SK-N-SH (cell line): ENCODE measurements at regions not wholly inside any gene's neighbourhood (a gene's known extent, or its start where the extent isn't known, plus 50 kb on each side); places are given as distances from the start of the nearest gene placed in this dataset.
"Not testable (repeated sequence)": the region's sequence is repeated elsewhere in the genome, so short reads cannot be mapped to it uniquely, and the experiment has no call there.

ENCODE experiments used
- CTCF ChIA-PET: fragments of 300-600, 350-600 bp; formaldehyde crosslinking; extraction: SDS; loops from one replicate; lab custom pipeline; 2021; lab: Yijun Ruan, JAX
- POLR2A ChIA-PET: fragments of 350-600 bp; sonication (Branson Sonifier 250); formaldehyde crosslinking; extraction: SDS; loops from one replicate; lab custom pipeline; 2020; ENCODE audit warnings: antibody characterized with exemption, inconsistent platforms; lab: Yijun Ruan, JAX
- DNase-seq: peaks from one replicate; pipeline ENCODE4 v3.0.0; 2012
- H2AFZ ChIP-seq: fragments of 200-600 bp; sonication (generic); 2 replicates; pipeline ENCODE4 v1.8.1; 2016; ENCODE audit warnings: antibody characterized with exemption, mild to moderate bottlenecking, low read depth
- H3F3A ChIP-seq: fragments of 200-600 bp; sonication (generic); replicated peaks from 2 replicates; pipeline ENCODE3; 2016; ENCODE audit warnings: antibody characterized with exemption, mild to moderate bottlenecking; ENCODE audit not compliant: insufficient read depth
- H3K27ac ChIP-seq, 2 experiments: fragments of 200-500 bp in 1 of 2; fragments of 200-600 bp in 1 of 2; sonication (Bioruptor generic) in 1 of 2; sonication (generic), shearing (Covaris generic) in 1 of 2; 2 replicates each; pipeline versions ENCODE4 v1.5.1 to v1.6.1; 2014 to 2016; ENCODE audit warnings: low read depth in 2 of 2, inconsistent platforms in 1 of 2, low read length in 1 of 2, mild to moderate bottlenecking in 1 of 2, mixed read lengths in 1 of 2
- H3K27me3 ChIP-seq: fragments of 200-600 bp; sonication (generic), shearing (Covaris generic); 2 replicates; pipeline ENCODE4 v1.6.1; 2016; ENCODE audit warnings: mixed run types; ENCODE audit not compliant: insufficient read depth
- H3K36me3 ChIP-seq, 2 experiments: fragments of 200-500 bp in 1 of 2; fragments of 200-600 bp in 1 of 2; sonication (Bioruptor generic) in 1 of 2; sonication (generic) in 1 of 2; replicated peaks in 1 of 2; 2 replicates each; pipeline versions ENCODE3 to v1.5.1; 2014 to 2016; ENCODE audit warnings: low read length in 1 of 2, mild to moderate bottlenecking in 1 of 2; ENCODE audit not compliant: insufficient read depth in 2 of 2, control insufficient read depth in 1 of 2
- H3K4me1 ChIP-seq, 2 experiments: fragments of 200-500 bp in 1 of 2; fragments of 200-600 bp in 1 of 2; sonication (Bioruptor generic) in 1 of 2; sonication (generic), shearing (Covaris generic) in 1 of 2; 2 replicates each; pipeline versions ENCODE4 v1.5.1 to v1.6.1; 2014 to 2016; ENCODE audit warnings: low read depth in 1 of 2, low read length in 1 of 2, mixed run types in 1 of 2; ENCODE audit not compliant: insufficient read depth in 2 of 2, control insufficient read depth in 1 of 2
- H3K4me2 ChIP-seq: fragments of 200-600 bp; sonication (generic), shearing (Covaris generic); 2 replicates; pipeline ENCODE4 v1.6.1; 2017; ENCODE audit warnings: mixed run types
- H3K4me3 ChIP-seq, 2 experiments: fragments of 200-500 bp in 1 of 2; fragments of 200-600 bp in 1 of 2; sonication (Bioruptor generic) in 1 of 2; sonication (generic), shearing (Covaris generic) in 1 of 2; 2 replicates each; pipeline versions ENCODE4 v1.5.1 to v1.8.1; 2014 to 2016; ENCODE audit warnings: low read depth in 2 of 2, inconsistent platforms in 1 of 2, low read length in 1 of 2, mild to moderate bottlenecking in 1 of 2, mixed read lengths in 1 of 2, moderate library complexity in 1 of 2
- H3K79me2 ChIP-seq: fragments of 200-600 bp; sonication (generic); 2 replicates; pipeline ENCODE4 v1.8.1; 2017; ENCODE audit warnings: mild to moderate bottlenecking; ENCODE audit not compliant: insufficient read depth
- H3K9ac ChIP-seq: fragments of 200-600 bp; sonication (generic); 2 replicates; pipeline ENCODE4 v1.6.1; 2017; ENCODE audit warnings: mixed run types
- H3K9me2 ChIP-seq: fragments of 200-600 bp; sonication (generic); 2 replicates; pipeline ENCODE4 v1.6.1; 2017; ENCODE audit warnings: mixed run types
- H3K9me3 ChIP-seq: fragments of 200-600 bp; sonication (generic); 2 replicates; pipeline ENCODE4 v1.6.1; 2017; ENCODE audit warnings: mixed run types, mild to moderate bottlenecking, moderate library complexity
- H4K20me1 ChIP-seq: fragments of 200-600 bp; sonication (generic); 2 replicates; pipeline ENCODE4 v1.6.1; 2017; ENCODE audit warnings: mild to moderate bottlenecking, mixed run types; ENCODE audit not compliant: insufficient read depth
- FOXJ3 ChIP-seq: sonication (generic); formaldehyde crosslinking; IDR thresholded peaks from 2 replicates; pipeline ENCODE4 v1.5.1; 2020; ENCODE audit warnings: mild to moderate bottlenecking, missing genetic modification reagents
- FOXM1 ChIP-seq: IDR thresholded peaks from 2 replicates; pipeline ENCODE4 v1.4.0; 2012; ENCODE audit warnings: low read depth, mild to moderate bottlenecking
- GATA2 ChIP-seq: sonication (generic); formaldehyde crosslinking; IDR thresholded peaks from 2 replicates; pipeline ENCODE4 v1.5.0; 2020; ENCODE audit warnings: mild to moderate bottlenecking, missing genetic modification reagents
- JUND ChIP-seq: IDR thresholded peaks from 2 replicates; pipeline ENCODE4 v1.4.0; 2012
- MEF2A ChIP-seq: IDR thresholded peaks from 2 replicates; pipeline ENCODE4 v1.4.0; 2012; ENCODE audit warnings: low read depth, borderline replicate concordance
- MXI1 ChIP-seq: IDR thresholded peaks from 2 replicates; pipeline ENCODE4 v1.6.1; 2012; ENCODE audit warnings: mild to moderate bottlenecking, low read depth, low read length, improper control_type of control experiment
- NFIC ChIP-seq: IDR thresholded peaks from 2 replicates; pipeline ENCODE4 v1.4.0; 2012; ENCODE audit warnings: borderline replicate concordance
- POLR2AphosphoS5 ChIP-seq: IDR thresholded peaks from 2 replicates; pipeline ENCODE4 v1.6.1; 2012; ENCODE audit warnings: low read depth, low read length
- RCOR1 ChIP-seq: fragments of 150-350 bp; IDR thresholded peaks from 2 replicates; pipeline ENCODE4 v1.6.1; 2017; ENCODE audit warnings: antibody characterized with exemption, low read length
- RFX5 ChIP-seq: IDR thresholded peaks from 2 replicates; pipeline ENCODE4 v1.6.1; 2012; ENCODE audit warnings: mild to moderate bottlenecking, improper control_type of control experiment, low read length
- SMC3 ChIP-seq: IDR thresholded peaks from 2 replicates; pipeline ENCODE4 v1.6.1; 2012; ENCODE audit warnings: low read depth, low read length, improper control_type of control experiment
- TAF1 ChIP-seq: IDR thresholded peaks from 2 replicates; pipeline ENCODE4 v1.6.1; 2012; ENCODE audit warnings: low read depth, mild to moderate bottlenecking, low read length, moderate library complexity, borderline replicate concordance
- TEAD4 ChIP-seq: IDR thresholded peaks from 2 replicates; pipeline ENCODE4 v1.4.0; 2012; ENCODE audit warnings: mild to moderate bottlenecking, borderline replicate concordance; ENCODE audit not compliant: insufficient read depth
- WGBS: methylation state at CpG from one replicate; pipeline ENCODE4 v1.1.6; 2017; ENCODE audit warnings: low lambda C conversion rate; 5-methylcytosine and 5-hydroxymethylcytosine counted together
- TF ChIP-seq, protein P1 (sequence below): fragments of 150-350 bp; IDR thresholded peaks from 2 replicates; pipeline ENCODE4 v1.6.1; 2016; ENCODE audit warnings: mild to moderate bottlenecking, low read depth, low read length
- TF ChIP-seq, protein P2 (sequence below): IDR thresholded peaks from 2 replicates; pipeline ENCODE4; 2012
- TF ChIP-seq, protein P3 (sequence below): fragments of 200-600 bp; sonication (generic); IDR thresholded peaks from 2 replicates; pipeline ENCODE4 v1.6.1; 2017; ENCODE audit warnings: antibody characterized with exemption, mild to moderate bottlenecking, moderate library complexity

DNA sequence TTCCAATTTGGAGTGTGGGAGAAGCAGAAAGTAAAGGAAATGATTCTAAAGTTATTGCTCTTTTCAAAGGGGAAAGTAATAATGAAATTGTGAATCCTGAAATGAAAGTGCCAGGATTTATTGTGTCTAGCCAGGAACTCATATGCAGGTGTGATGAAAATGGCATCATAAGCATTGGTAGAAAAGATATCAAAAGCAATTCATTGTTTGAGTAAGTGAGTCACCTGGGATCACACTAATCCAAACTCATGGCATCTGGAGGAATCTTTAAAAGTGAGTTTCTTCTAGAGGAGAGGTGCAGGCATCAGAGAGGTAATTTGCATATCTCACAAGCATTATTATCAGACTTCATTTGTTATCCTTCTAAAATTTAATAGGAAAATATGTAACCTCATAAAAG, 84.7 kb downstream of the LARP7 start:
- H3F3A ChIP-seq: no peaks in the 10 kb centered on the region
- POLR2A ChIA-PET: no interaction called here
- TF ChIP-seq, protein P1, sequence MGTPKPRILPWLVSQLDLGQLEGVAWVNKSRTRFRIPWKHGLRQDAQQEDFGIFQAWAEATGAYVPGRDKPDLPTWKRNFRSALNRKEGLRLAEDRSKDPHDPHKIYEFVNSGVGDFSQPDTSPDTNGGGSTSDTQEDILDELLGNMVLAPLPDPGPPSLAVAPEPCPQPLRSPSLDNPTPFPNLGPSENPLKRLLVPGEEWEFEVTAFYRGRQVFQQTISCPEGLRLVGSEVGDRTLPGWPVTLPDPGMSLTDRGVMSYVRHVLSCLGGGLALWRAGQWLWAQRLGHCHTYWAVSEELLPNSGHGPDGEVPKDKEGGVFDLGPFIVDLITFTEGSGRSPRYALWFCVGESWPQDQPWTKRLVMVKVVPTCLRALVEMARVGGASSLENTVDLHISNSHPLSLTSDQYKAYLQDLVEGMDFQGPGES: no peak
- TF ChIP-seq, protein P2, sequence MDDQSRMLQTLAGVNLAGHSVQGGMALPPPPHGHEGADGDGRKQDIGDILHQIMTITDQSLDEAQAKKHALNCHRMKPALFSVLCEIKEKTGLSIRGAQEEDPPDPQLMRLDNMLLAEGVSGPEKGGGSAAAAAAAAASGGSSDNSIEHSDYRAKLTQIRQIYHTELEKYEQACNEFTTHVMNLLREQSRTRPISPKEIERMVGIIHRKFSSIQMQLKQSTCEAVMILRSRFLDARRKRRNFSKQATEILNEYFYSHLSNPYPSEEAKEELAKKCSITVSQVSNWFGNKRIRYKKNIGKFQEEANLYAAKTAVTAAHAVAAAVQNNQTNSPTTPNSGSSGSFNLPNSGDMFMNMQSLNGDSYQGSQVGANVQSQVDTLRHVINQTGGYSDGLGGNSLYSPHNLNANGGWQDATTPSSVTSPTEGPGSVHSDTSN: no peak
- TF ChIP-seq POLR2AphosphoS5 (no peak), MXI1 (no peak), TAF1 (no peak), SMC3 (no peak), NFIC (no peak), FOXJ3 (no peak), TEAD4 (no peak), MEF2A (no peak)
- no peaks in the 10 kb centered on the region for H3K27me3 ChIP-seq
- no peaks in the 10 kb centered on the region for H3K36me3 ChIP-seq
- no peak overlapping the region for H3K9ac ChIP-seq
- H4K20me1 ChIP-seq: no peaks in the 10 kb centered on the region
- no peak overlapping the region for H3K27ac ChIP-seq
- no peaks in the 10 kb centered on the region for H3K9me3 ChIP-seq
- no peaks in the 10 kb centered on the region for H3K4me1 ChIP-seq
- H3K9me2 ChIP-seq: no peaks in the 10 kb centered on the region
- H3K79me2 ChIP-seq: no peaks in the 10 kb centered on the region
- no peak overlapping the region for H2AFZ ChIP-seq
- no peak for DNase-seq
- H3K4me3 ChIP-seq: no peak overlapping the region
- no peak overlapping the region for H3K4me2 ChIP-seq
- CTCF ChIA-PET: no interaction called here

DNA sequence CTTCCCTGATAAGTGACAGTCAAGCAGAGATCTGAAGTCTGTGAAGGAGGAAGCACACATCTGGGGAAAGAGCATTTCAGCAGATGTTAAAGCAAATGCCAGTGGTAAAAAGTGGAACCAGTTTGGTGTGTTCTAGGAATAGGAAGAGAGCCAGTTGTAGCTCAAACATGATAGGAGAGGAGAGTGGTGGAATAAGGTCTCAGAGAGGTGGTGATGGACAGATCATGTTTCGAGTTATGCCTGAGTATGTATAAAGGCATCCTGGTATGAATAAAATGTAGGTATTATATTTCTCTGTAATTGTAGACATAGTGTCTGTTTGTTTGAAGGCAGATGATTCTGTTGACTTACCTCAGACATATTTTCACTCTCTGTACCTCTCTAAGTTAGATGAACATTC, 89.1 kb downstream of the LARP7 start:
- H4K20me1 ChIP-seq: no peaks in the 10 kb centered on the region
- H3K4me1 ChIP-seq: no peaks in the 10 kb centered on the region
- H2AFZ ChIP-seq: no peak overlapping the region
- no peaks in the 10 kb centered on the region for H3K9me2 ChIP-seq
- TF ChIP-seq RCOR1 (no peak), MEF2A (no peak), RFX5 (no peak), GATA2 (CRISPR knock-in tag) (no peak), FOXM1 (no peak), JUND (no peak), POLR2AphosphoS5 (no peak)
- TF ChIP-seq, protein P3, sequence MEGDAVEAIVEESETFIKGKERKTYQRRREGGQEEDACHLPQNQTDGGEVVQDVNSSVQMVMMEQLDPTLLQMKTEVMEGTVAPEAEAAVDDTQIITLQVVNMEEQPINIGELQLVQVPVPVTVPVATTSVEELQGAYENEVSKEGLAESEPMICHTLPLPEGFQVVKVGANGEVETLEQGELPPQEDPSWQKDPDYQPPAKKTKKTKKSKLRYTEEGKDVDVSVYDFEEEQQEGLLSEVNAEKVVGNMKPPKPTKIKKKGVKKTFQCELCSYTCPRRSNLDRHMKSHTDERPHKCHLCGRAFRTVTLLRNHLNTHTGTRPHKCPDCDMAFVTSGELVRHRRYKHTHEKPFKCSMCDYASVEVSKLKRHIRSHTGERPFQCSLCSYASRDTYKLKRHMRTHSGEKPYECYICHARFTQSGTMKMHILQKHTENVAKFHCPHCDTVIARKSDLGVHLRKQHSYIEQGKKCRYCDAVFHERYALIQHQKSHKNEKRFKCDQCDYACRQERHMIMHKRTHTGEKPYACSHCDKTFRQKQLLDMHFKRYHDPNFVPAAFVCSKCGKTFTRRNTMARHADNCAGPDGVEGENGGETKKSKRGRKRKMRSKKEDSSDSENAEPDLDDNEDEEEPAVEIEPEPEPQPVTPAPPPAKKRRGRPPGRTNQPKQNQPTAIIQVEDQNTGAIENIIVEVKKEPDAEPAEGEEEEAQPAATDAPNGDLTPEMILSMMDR: no peak
- no peaks in the 10 kb centered on the region for H3K79me2 ChIP-seq
- no peaks in the 10 kb centered on the region for H3F3A ChIP-seq
- no peaks in the 10 kb centered on the region for H3K27me3 ChIP-seq
- no peak for DNase-seq
- POLR2A ChIA-PET: no interaction called here
- CTCF ChIA-PET: interaction anchor here (0.7 kb wide), 2 partner anchors 13 to 95 kb away, joined by 3 to 4 read pairs; no protein-coding TSS in a partner anchor
- H3K36me3 ChIP-seq: no peaks in the 10 kb centered on the region
- H3K4me2 ChIP-seq: no peak overlapping the region
- no peak overlapping the region for H3K9ac ChIP-seq
- no peak overlapping the region for H3K27ac ChIP-seq
- WGBS: 71% methylated on average over 1 of the region's 1 CpG
- no peaks in the 10 kb centered on the region for H3K9me3 ChIP-seq
- H3K4me3 ChIP-seq: no peak overlapping the region

DNA sequence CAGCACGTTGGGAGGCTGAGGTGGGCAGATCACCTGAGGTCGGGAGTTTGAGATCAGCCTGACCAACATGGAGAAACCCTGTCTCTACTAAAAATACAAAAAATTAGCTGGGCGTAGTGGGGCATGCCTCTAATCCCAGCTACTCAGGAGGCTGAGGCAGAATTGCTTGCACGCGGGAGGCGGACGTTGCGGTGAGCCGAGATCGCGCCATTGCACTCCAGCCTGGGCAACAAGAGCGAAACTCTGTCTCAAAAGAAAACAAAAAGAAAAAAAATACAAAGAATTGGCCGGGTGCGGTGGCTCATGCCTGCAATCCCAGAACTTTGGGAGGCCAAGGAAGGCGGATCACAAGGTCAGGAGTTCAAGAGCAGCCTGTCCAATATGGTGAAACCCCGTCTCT, 90.8 kb downstream of the LARP7 start:
- H3K27me3 ChIP-seq, H2AFZ ChIP-seq, H3K27ac ChIP-seq, H3K79me2 ChIP-seq, H3K4me1 ChIP-seq, H4K20me1 ChIP-seq, H3K9me3 ChIP-seq, H3K4me2 ChIP-seq, CTCF ChIA-PET, H3K9me2 ChIP-seq, H3K4me3 ChIP-seq, H3F3A ChIP-seq, H3K36me3 ChIP-seq, H3K9ac ChIP-seq, DNase-seq, POLR2A ChIA-PET: not testable (repeated sequence)
- 85% methylated on average over 16 of the region's 16 CpGs for WGBS
